ENCODE measurements at regions not wholly inside any gene's neighbourhood (a gene's known extent, or its start where the extent isn't known, plus 50 kb on each side); places are given as distances from the start of the nearest gene placed in this dataset.

DNA sequence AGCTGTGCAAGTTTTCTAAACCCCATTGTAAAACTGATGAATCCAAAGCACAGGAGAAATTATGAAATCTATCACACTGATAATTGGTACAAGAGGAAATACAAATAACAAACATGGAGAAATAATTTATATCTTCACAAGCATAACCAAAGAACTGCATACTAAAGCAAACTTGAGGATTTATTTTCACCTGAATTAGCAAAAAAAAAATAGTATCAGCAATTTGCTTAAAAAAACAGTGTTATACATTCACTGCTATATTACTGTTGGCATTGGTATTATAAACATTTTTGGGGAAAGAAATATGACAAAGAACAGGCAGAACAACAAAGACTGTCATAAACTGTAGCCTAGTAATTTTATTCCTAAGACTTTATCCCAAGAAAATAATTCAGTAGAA, 230.8 kb upstream of the NRP1 start:
- TF ChIP-seq CTCF (IDR thresholded peaks at IDR 0.05), result no peak
- TF ChIP-seq POLR2AphosphoS5 (IDR thresholded peaks at IDR 0.05; ENCODE audit: insufficient read depth in 1 of 2, low read depth in 1 of 2), result no peak
- no peak for TF ChIP-seq POLR2A (IDR thresholded peaks at IDR 0.05)
